Astrocyte of the cerebellum (primary cell): ENCODE measurements at regions not wholly inside any gene's neighbourhood (a gene's known extent, or its start where the extent isn't known, plus 50 kb on each side); places are given as distances from the start of the nearest gene placed in this dataset.

Source experiments
- DNase-seq: peaks from one replicate; pipeline ENCODE4 v3.0.0-alpha.2; 2011; ENCODE audit warnings: low read depth
- H3K4me3 ChIP-seq: 2 replicates; pipeline ENCODE4 v1.5.1; 2011; ENCODE audit warnings: mild to moderate bottlenecking, low read depth, low read length, moderate library complexity
- CTCF ChIP-seq: IDR thresholded peaks from 2 replicates; pipeline ENCODE4 v1.5.1; 2012; ENCODE audit warnings: low read length, low read depth, moderate library complexity, mild to moderate bottlenecking; ENCODE audit errors: missing control alignments
- in situ Hi-C: cut with HindIII; loops from 2 replicates; pipeline ENCODE4 v1.10.0; 2017; ENCODE audit warnings: low sequenced_read_pairs

GRCh38 chr7:116445447-116446211 is 53.9 kb upstream of the CAV2 start:
- H3K4me3 ChIP-seq, result no peak overlapping the region
- in situ Hi-C loops, result loop anchor here (5.0 kb wide), 1 partner anchor 37 kb away; no protein-coding TSS in a partner anchor
- no peak for TF ChIP-seq CTCF
- no peak for DNase-seq

GRCh38 chr7:116446212-116446855 is 53.2 kb upstream of the CAV2 start:
- TF ChIP-seq CTCF, result no peak
- no peak overlapping the region for H3K4me3 ChIP-seq
- no peak for DNase-seq
- in situ Hi-C loops, result loop anchor here (5.0 kb wide), 1 partner anchor 36 kb away; no protein-coding TSS in a partner anchor

DNA sequence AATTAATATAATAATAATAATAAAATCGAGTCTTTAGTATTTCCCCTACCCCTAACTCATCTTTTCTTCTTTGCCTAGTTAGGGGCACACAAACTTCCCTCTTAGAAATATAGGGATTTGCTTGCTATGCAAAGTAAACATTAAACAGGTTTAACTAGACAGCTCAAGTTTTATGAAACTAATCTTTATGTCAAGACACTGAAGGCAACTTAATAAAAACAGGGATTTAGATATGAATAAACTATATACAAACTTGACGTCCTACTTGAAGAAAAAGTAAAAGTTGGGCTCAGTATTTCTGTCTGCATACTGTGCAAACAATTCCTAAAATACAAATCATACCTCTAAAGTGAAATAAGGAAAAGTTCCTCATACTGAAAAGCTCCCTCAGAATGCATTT is 52.1 kb upstream of the CAV2 start:
- TF ChIP-seq CTCF, result no peak
- no peak for DNase-seq
- in situ Hi-C loops, result loop anchor here (5.0 kb wide), 1 partner anchor 35 kb away; no protein-coding TSS in a partner anchor
- no peak overlapping the region for H3K4me3 ChIP-seq

GRCh38 chr7:116447966-116448839 is 51.3 kb upstream of the CAV2 start:
- in situ Hi-C loops, result loop anchor here (5.0 kb wide), 1 partner anchor 34 kb away; no protein-coding TSS in a partner anchor
- DNase-seq, result no peak
- TF ChIP-seq CTCF, result no peak
- no peak overlapping the region for H3K4me3 ChIP-seq

DNA sequence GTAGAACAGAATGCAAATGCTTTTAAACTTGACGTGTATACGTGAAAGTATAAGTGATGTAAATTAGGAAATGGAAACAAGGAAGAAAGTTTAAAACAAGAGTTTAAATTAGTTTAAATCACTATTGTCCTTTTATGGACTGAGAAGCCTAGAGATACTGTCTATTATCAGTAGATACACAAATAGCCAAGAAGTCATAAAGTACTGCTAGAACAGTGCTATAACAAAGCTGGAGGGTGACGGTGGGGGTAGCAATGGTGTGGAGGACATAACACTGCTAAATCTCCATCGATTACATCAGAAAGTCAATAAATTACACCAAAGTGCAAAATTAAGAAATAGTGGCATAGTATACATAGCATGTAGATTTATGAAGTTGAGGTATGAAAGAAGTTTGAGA is 50.1 kb upstream of the CAV2 start:
- in situ Hi-C loops, result loop anchor here (5.0 kb wide), 1 partner anchor 33 kb away; no protein-coding TSS in a partner anchor
- H3K4me3 ChIP-seq, result no peak overlapping the region
- TF ChIP-seq CTCF, result no peak
- DNase-seq, result no peak
